Esophagus muscularis mucosa (tissue), 4 donors: ENCODE measurements at regions not wholly inside any gene's neighbourhood (a gene's known extent, or its start where the extent isn't known, plus 50 kb on each side); places are given as distances from the start of the nearest gene placed in this dataset.

Source experiments
- DNase-seq: peaks from one replicate; pipeline ENCODE4 v3.0.0-alpha.2; 2017; ENCODE audit errors: extremely low spot score
- H3K27ac ChIP-seq, 4 donors: fragments of 200-600 bp; sonication (generic); replicated peaks in 1 of 4; 1 replicate in 3 of 4; 2 replicates in 1 of 4; pipeline ENCODE4 v1.5.1; 2016 to 2019; ENCODE audit warnings: mild to moderate bottlenecking in 1 of 4
- H3K27me3 ChIP-seq, 4 donors: fragments of 200-600 bp; sonication (generic); one replicate each; pipeline versions ENCODE4 v1.5.1 to v1.6.0; 2016 to 2019
- H3K36me3 ChIP-seq, 4 donors: fragments of 200-600 bp; sonication (generic); one replicate each; pipeline ENCODE4 v1.5.1; 2016 to 2019
- H3K4me1 ChIP-seq, 4 donors: fragments of 200-600 bp; sonication (generic); one replicate each; pipeline ENCODE4 v1.5.1; 2016 to 2019
- H3K4me3 ChIP-seq, 4 donors: fragments of 200-600 bp; sonication (generic); 1 replicate in 2 of 4; 2 replicates in 2 of 4; pipeline ENCODE4 v1.5.1; 2016 to 2019; ENCODE audit warnings: mild to moderate bottlenecking in 4 of 4, moderate library complexity in 1 of 4
- H3K9me3 ChIP-seq, 4 donors: fragments of 200-600 bp; sonication (generic); 1 replicate in 3 of 4; 2 replicates in 1 of 4; pipeline ENCODE4 v1.5.1; 2016 to 2019
- EP300 ChIP-seq: sonication (generic); formaldehyde crosslinking; IDR thresholded peaks from one replicate; pipeline ENCODE4 v1.6.1; 2017; ENCODE audit warnings: antibody characterized with exemption
- POLR2A ChIP-seq: fragments of 450-650 bp; IDR thresholded peaks from one replicate; pipeline ENCODE4 v1.6.1; 2017; ENCODE audit warnings: antibody characterized with exemption, moderate library complexity, mild to moderate bottlenecking, low read depth
- POLR2AphosphoS5 ChIP-seq, 2 donors: sonication (generic); formaldehyde crosslinking; IDR thresholded peaks; one replicate each; pipeline ENCODE4 v1.6.1; 2017; ENCODE audit warnings: antibody characterized with exemption in 2 of 2
- WGBS: methylation state at CpG from one replicate; pipeline ENCODE4 v1.1.5; 2018; 5-methylcytosine and 5-hydroxymethylcytosine counted together
- intact Hi-C: fragments of 100-400 bp; cut with DNase I; formaldehyde crosslinking; loops from one replicate; pipeline ENCODE4 v1.15.1; 2023
- TF ChIP-seq, protein P1 (sequence below), 3 experiments: fragments of 200-600 bp in 2 of 3; fragments of 450-650 bp in 1 of 3; sonication (generic) in 2 of 3; IDR thresholded peaks; one replicate each; pipeline ENCODE4 v1.5.1; 2017 to 2019; ENCODE audit warnings: antibody characterized with exemption in 3 of 3, mild to moderate bottlenecking in 2 of 3, moderate library complexity in 1 of 3

DNA sequence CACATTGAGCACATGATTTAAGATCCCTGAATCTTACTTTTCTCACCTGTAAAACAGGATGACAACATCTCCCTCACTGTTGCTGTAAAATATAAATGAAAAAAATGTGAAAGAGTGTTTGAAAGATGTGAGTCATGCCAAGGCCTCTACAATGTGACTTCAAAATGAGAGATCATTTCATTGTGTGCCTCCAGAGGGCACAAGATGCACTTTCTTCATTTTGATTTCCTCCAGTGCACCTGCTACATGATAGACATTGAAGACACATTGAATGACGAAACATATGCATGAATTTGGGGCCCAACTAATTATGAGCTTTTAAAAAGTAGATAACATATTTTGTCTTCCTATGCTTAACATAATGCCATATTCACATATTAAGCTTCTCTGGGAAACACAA lies 170.3 kb downstream of the MOBP start:
- H3K36me3 ChIP-seq: no peaks in the 10 kb centered on the region

DNA sequence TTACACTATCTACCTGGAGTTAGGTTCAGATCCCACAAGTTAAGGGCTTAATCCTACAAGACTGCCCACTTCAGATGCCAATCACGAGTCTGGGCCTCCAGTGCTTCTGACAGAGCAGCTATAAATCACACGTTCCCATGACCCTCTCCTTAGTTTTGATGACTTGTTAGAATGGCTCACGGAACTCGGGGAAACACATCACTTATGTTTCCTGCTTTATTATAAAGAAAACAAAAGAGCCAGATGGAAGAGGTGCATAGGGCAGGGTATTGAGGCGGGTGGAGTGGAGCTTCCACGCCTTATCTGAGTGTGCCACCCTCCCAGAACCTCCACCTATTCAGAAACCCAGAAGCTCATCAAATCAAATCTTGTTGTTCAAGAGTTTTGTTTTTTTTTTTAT lies 170.8 kb downstream of the MOBP start:
- WGBS: 68% methylated on average over 6 of the region's 6 CpGs
- intact Hi-C loops: no loop called here
- H3K27me3 ChIP-seq: no peaks in the 10 kb centered on the region
- no peaks in the 10 kb centered on the region for H3K36me3 ChIP-seq
- DNase-seq: no peak
- TF ChIP-seq, protein P1, sequence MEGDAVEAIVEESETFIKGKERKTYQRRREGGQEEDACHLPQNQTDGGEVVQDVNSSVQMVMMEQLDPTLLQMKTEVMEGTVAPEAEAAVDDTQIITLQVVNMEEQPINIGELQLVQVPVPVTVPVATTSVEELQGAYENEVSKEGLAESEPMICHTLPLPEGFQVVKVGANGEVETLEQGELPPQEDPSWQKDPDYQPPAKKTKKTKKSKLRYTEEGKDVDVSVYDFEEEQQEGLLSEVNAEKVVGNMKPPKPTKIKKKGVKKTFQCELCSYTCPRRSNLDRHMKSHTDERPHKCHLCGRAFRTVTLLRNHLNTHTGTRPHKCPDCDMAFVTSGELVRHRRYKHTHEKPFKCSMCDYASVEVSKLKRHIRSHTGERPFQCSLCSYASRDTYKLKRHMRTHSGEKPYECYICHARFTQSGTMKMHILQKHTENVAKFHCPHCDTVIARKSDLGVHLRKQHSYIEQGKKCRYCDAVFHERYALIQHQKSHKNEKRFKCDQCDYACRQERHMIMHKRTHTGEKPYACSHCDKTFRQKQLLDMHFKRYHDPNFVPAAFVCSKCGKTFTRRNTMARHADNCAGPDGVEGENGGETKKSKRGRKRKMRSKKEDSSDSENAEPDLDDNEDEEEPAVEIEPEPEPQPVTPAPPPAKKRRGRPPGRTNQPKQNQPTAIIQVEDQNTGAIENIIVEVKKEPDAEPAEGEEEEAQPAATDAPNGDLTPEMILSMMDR (IDR thresholded peaks at IDR 0.05): no peak
- no peak for TF ChIP-seq POLR2AphosphoS5 (IDR thresholded peaks at IDR 0.05)
- no peak for TF ChIP-seq EP300
- TF ChIP-seq POLR2A: no peak
- no peaks in the 10 kb centered on the region for H3K9me3 ChIP-seq
- no peak overlapping the region for H3K4me3 ChIP-seq
- peaks cover 0 to 8% (median 0%) of the 10 kb centered on the region in 4 donors for H3K4me1 ChIP-seq
- H3K27ac ChIP-seq: no peak overlapping the region

More for the DNA sequence above, 170.3 kb downstream of the MOBP start:
- Histone ChIP-seq H3K4me1 (peaks cover 0 to 8% (median 0%) of the 10 kb centered on the region in 4 donors), H3K9me3 (no peaks in the 10 kb centered on the region), H3K27me3 (no peaks in the 10 kb centered on the region), H3K27ac (no peak overlapping the region), H3K4me3 (no peak overlapping the region)
- 87% methylated on average over 1 of the region's 1 CpG for WGBS
- DNase-seq: no peak
- intact Hi-C loops: no loop called here
- TF ChIP-seq POLR2A (no peak), EP300 (no peak), POLR2AphosphoS5 (IDR thresholded peaks at IDR 0.05) (no peak)
- TF ChIP-seq, protein P1 (IDR thresholded peaks at IDR 0.05): no peak

DNA sequence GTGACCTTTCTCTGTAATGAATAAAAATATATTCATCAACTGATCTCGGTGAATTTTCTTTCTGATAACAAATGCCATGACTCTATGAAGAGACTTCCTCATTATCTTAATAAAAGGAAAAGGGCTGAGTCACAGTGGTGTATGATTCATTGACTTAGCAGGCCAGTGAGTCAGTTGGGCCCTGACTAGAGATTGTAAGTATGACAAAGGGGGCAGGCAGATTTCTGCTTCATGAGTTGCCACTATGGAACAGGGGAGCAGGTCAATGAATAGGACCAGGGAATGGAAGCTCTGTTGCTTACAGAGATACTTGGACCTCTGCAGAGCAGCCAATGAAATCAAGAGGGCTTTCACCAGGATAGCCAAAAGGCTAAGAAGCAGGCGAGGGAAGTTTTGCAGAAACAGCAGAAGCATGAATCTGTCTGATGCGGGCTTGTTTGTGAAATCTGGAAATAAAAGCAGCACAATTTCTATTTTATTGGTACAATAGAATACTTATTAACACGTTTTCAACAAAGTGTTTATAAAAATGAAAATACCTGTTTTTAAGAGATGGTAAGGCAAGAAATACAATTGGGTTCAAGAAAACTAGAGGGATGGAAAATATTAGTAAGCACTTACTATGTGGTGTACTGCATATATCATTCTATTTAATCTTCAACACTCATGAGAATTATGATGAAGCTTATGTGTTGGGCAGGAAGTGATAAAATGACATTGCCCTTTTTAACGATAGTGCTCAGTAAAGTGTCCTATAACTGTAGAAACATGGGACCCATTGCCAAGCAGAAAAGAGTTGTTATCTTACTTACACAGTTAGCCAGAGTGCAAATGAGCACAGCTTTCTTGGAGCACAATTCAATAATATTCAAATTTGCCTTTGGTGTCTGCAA lies 169.8 kb upstream of the MYRIP start:
- no peaks in the 10 kb centered on the region for H3K36me3 ChIP-seq
- no peak overlapping the region for H3K27ac ChIP-seq
- 66% methylated on average over 5 of the region's 5 CpGs for WGBS
- no peaks in the 10 kb centered on the region for H3K9me3 ChIP-seq
- intact Hi-C loops: no loop called here
- no peak overlapping the region for H3K4me3 ChIP-seq
- H3K27me3 ChIP-seq: no peaks in the 10 kb centered on the region
- H3K4me1 ChIP-seq: peaks cover 0 to 8% (median 0%) of the 10 kb centered on the region in 4 donors
- no peak for DNase-seq
- no peak for TF ChIP-seq POLR2A
- TF ChIP-seq, protein P1 (IDR thresholded peaks at IDR 0.05): no peak
- TF ChIP-seq POLR2AphosphoS5 (IDR thresholded peaks at IDR 0.05): no peak
- no peak for TF ChIP-seq EP300

DNA sequence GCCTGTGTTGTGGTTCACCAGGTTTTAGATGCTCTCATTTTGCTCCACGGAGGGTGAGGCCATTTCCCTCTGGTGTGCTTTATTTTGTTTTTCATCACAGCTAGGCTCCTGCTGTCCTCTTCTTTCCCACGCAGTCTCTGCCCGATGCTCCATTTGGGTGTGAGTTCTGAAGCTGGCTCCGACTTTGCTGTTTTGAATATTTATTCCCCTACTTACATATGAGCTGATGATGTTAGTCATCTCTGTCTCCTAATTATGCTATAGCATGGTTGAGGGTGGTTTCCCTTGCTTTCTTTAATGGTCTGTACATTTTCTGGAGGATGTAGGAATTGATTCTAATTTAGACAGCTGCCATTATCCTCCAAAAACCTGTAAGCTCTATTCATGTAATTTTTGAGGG lies 168.1 kb upstream of the MYRIP start:
- no peak for DNase-seq
- WGBS: 93% methylated on average over 4 of the region's 4 CpGs

More for the DNA sequence above, 168.1 kb upstream of the MYRIP start:
- Histone ChIP-seq H3K4me3 (no peak overlapping the region), H3K36me3 (no peaks in the 10 kb centered on the region), H3K9me3 (no peaks in the 10 kb centered on the region), H3K27me3 (no peaks in the 10 kb centered on the region), H3K27ac (no peak overlapping the region), H3K4me1 (peaks cover 0 to 8% (median 0%) of the 10 kb centered on the region in 4 donors)
- TF ChIP-seq POLR2A (no peak), POLR2AphosphoS5 (IDR thresholded peaks at IDR 0.05) (no peak), EP300 (no peak)
- TF ChIP-seq, protein P1 (IDR thresholded peaks at IDR 0.05): no peak
- intact Hi-C loops: no loop called here
